Panc1 (cell line): ENCODE measurements at regions not wholly inside any gene's neighbourhood (a gene's known extent, or its start where the extent isn't known, plus 50 kb on each side); places are given as distances from the start of the nearest gene placed in this dataset.

Source experiments
- POLR2AphosphoS5 ChIP-seq: IDR thresholded peaks from 2 replicates; pipeline ENCODE4 v1.6.1; 2012; ENCODE audit warnings: mild to moderate bottlenecking, low read depth, low read length, moderate library complexity
- TF ChIP-seq, protein P1 (sequence below): fragments of 450-650 bp; IDR thresholded peaks from 2 replicates; pipeline ENCODE4 v1.5.1; 2017; ENCODE audit warnings: mild to moderate bottlenecking

GRCh38 chr18:43524260-43524659 lies 247.0 kb upstream of the SYT4 start:
- TF ChIP-seq, protein P1, sequence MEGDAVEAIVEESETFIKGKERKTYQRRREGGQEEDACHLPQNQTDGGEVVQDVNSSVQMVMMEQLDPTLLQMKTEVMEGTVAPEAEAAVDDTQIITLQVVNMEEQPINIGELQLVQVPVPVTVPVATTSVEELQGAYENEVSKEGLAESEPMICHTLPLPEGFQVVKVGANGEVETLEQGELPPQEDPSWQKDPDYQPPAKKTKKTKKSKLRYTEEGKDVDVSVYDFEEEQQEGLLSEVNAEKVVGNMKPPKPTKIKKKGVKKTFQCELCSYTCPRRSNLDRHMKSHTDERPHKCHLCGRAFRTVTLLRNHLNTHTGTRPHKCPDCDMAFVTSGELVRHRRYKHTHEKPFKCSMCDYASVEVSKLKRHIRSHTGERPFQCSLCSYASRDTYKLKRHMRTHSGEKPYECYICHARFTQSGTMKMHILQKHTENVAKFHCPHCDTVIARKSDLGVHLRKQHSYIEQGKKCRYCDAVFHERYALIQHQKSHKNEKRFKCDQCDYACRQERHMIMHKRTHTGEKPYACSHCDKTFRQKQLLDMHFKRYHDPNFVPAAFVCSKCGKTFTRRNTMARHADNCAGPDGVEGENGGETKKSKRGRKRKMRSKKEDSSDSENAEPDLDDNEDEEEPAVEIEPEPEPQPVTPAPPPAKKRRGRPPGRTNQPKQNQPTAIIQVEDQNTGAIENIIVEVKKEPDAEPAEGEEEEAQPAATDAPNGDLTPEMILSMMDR: no peak
- no peak for TF ChIP-seq POLR2AphosphoS5
